Mammary epithelial cell (primary cell): ENCODE measurements at regions not wholly inside any gene's neighbourhood (a gene's known extent, or its start where the extent isn't known, plus 50 kb on each side); places are given as distances from the start of the nearest gene placed in this dataset.

Source experiments
- EZH2 ChIP-seq: IDR thresholded peaks from 2 replicates; pipeline ENCODE4 v1.6.1; 2012; ENCODE audit warnings: low read length, inconsistent platforms, borderline replicate concordance
- TF ChIP-seq, protein P1 (sequence below), 2 donors: IDR thresholded peaks in 1 of 2; conservative IDR thresholded peaks in 1 of 2; 2 replicates each; pipeline ENCODE4 v1.5.1; 2011 to 2012; ENCODE audit warnings: inconsistent platforms in 2 of 2, low read length in 2 of 2, mild to moderate bottlenecking in 2 of 2, control low read depth in 1 of 2, low read depth in 1 of 2; ENCODE audit not compliant: insufficient read depth in 1 of 2; ENCODE audit errors: extremely low read depth in 1 of 2

DNA sequence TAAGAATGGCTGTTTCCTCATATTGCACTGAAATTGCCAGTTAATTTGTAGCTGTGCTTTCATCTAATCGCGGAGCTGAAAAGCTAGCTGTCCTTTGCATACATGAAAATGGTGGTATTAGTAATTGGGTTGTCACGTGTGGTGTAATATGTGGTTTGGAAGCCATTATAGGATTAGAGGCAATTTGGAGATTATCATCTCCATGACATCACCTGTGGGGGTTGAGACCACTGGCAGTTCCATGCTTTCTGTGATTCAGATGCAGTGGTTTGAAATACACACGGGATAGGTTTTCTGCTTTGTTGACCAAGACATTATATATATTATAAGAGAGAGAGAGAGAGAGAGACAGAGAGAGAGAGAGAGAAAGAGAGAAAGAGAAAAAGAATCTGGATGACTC lies 180.8 kb downstream of the RAB11FIP2 start:
- TF ChIP-seq, protein P1, sequence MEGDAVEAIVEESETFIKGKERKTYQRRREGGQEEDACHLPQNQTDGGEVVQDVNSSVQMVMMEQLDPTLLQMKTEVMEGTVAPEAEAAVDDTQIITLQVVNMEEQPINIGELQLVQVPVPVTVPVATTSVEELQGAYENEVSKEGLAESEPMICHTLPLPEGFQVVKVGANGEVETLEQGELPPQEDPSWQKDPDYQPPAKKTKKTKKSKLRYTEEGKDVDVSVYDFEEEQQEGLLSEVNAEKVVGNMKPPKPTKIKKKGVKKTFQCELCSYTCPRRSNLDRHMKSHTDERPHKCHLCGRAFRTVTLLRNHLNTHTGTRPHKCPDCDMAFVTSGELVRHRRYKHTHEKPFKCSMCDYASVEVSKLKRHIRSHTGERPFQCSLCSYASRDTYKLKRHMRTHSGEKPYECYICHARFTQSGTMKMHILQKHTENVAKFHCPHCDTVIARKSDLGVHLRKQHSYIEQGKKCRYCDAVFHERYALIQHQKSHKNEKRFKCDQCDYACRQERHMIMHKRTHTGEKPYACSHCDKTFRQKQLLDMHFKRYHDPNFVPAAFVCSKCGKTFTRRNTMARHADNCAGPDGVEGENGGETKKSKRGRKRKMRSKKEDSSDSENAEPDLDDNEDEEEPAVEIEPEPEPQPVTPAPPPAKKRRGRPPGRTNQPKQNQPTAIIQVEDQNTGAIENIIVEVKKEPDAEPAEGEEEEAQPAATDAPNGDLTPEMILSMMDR (conservative IDR thresholded peaks at IDR 0.05 in 1 of 2, IDR thresholded peaks at IDR 0.05 in 1 of 2; ENCODE audit: extremely low read depth in 1 of 2, insufficient read depth in 1 of 2, low read depth in 1 of 2, low read length in 2 of 2): no peak
- TF ChIP-seq EZH2: no peak
